ENCODE measurements at regions not wholly inside any gene's neighbourhood (a gene's known extent, or its start where the extent isn't known, plus 50 kb on each side); places are given as distances from the start of the nearest gene placed in this dataset.

DNA sequence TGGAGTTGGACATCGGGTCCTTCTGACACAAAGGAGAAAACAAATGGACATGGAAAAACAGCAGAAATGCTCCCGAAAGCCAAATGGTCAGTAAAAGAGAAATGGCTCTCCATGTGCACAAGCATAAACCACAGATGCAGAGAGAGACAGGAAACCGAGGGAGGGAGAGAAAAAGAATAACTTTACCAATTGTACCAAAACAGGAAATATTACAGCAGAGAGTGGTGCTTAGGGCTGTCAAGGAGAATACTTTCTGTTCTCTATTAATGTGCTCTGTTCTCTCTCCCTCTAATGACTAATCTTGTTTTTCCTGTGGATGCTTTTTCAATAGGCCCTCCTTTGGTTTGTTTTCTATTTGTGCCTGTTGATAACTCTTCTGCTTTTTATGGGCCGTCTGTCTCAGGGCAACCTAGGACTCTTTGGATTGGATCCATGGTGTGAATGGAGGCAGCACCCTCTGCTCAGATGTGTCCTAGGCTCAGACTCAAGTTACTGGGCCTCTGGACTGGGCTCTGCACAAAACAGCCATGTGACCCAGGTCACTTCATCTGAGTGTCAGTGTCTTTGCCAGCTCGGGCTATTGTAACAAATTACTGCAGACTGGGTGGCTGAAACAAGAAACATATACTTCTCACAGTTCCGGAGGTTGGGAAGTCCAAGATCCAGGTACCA is 663.0 kb downstream of the NPHP4 start:
- Histone ChIP-seq H3K4me2 (ENCODE audit: low read length) (no peak overlapping the region), H4K20me1 (ENCODE audit: low read length) (no peaks in the 10 kb centered on the region), H3K9me3 (ENCODE audit: low read length) (peaks cover 12% of the 10 kb centered on the region), H3K4me3 (ENCODE audit: low read length) (no peak overlapping the region), H3F3A (ENCODE audit: low read length, unreplicated experiment) (no peaks in the 10 kb centered on the region), H3K4me1 (ENCODE audit: insufficient read depth, low read length) (no peaks in the 10 kb centered on the region), H3K27me3 (ENCODE audit: low read length) (no peaks in the 10 kb centered on the region), H3K79me2 (ENCODE audit: low read length) (no peaks in the 10 kb centered on the region), H3K27ac (ENCODE audit: low read length) (no peak overlapping the region), H3K36me3 (ENCODE audit: low read depth, low read length) (no peaks in the 10 kb centered on the region), H3K9me2 (replicated peaks; ENCODE audit: low read length) (no peaks in the 10 kb centered on the region), H2AFZ (ENCODE audit: low read length) (no peak overlapping the region), H3K9ac (ENCODE audit: low read length) (no peak overlapping the region)
- TF ChIP-seq, protein P1, sequence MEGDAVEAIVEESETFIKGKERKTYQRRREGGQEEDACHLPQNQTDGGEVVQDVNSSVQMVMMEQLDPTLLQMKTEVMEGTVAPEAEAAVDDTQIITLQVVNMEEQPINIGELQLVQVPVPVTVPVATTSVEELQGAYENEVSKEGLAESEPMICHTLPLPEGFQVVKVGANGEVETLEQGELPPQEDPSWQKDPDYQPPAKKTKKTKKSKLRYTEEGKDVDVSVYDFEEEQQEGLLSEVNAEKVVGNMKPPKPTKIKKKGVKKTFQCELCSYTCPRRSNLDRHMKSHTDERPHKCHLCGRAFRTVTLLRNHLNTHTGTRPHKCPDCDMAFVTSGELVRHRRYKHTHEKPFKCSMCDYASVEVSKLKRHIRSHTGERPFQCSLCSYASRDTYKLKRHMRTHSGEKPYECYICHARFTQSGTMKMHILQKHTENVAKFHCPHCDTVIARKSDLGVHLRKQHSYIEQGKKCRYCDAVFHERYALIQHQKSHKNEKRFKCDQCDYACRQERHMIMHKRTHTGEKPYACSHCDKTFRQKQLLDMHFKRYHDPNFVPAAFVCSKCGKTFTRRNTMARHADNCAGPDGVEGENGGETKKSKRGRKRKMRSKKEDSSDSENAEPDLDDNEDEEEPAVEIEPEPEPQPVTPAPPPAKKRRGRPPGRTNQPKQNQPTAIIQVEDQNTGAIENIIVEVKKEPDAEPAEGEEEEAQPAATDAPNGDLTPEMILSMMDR (conservative IDR thresholded peaks at IDR 0.05; ENCODE audit: low read depth, low read length), result no peak
- TF ChIP-seq EZH2 (IDR thresholded peaks at IDR 0.05; ENCODE audit: low read length, unreplicated experiment) (no peak), EZH2phosphoT487 (IDR thresholded peaks at IDR 0.05; ENCODE audit: borderline replicate concordance, low read length) (no peak)
- intact Hi-C loops (cut with micrococcal nuclease), result no loop called here
- CTCF ChIA-PET, result no interaction called here
- ATAC-seq (no peak), DNase-seq (no peak)
- BruUV-seq (replicated peaks), result no TSS peak
- POLR2A ChIA-PET (ENCODE audit: unreplicated experiment), result no interaction called here

DNA sequence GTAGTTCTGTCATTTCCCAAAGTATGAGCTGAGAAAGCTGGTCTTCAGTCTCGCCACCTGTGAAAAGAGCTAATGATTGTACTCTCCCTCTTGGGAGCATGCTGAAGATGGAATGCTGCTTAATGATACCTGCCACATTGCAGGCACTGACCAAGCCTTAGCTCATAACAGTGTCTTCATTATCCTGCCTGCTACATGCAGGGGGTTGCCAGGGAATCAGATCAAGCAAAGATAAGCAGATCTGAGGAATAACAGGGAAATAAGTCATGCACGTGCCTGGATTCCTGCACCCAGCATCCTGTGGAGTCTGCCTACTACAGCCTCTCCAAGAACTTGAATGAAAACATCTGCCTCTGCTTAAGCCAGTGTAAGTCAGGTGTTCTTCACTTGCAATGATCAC is 667.3 kb downstream of the NPHP4 start:
- H3F3A ChIP-seq (ENCODE audit: low read length, unreplicated experiment), result no peaks in the 10 kb centered on the region
- no peaks in the 10 kb centered on the region for H3K9me2 ChIP-seq (replicated peaks; ENCODE audit: low read length)
- peaks cover 12% of the 10 kb centered on the region for H3K9me3 ChIP-seq (ENCODE audit: low read length)
- no peak overlapping the region for H3K9ac ChIP-seq (ENCODE audit: low read length)
- no peak overlapping the region for H3K4me3 ChIP-seq (ENCODE audit: low read length)
- H3K36me3 ChIP-seq (ENCODE audit: low read depth, low read length), result no peaks in the 10 kb centered on the region
- H4K20me1 ChIP-seq (ENCODE audit: low read length), result no peaks in the 10 kb centered on the region
- ChIA-PET CTCF (no interaction called here), POLR2A (ENCODE audit: unreplicated experiment) (no interaction called here)
- BruUV-seq (replicated peaks), result no TSS peak
- DNase-seq, result no peak
- no peak for ATAC-seq
- intact Hi-C loops (cut with micrococcal nuclease), result no loop called here
- no peak overlapping the region for H3K27ac ChIP-seq (ENCODE audit: low read length)
- H3K27me3 ChIP-seq (ENCODE audit: low read length), result no peaks in the 10 kb centered on the region
- no peaks in the 10 kb centered on the region for H3K79me2 ChIP-seq (ENCODE audit: low read length)
- no peak overlapping the region for H3K4me2 ChIP-seq (ENCODE audit: low read length)
- no peaks in the 10 kb centered on the region for H3K4me1 ChIP-seq (ENCODE audit: insufficient read depth, low read length)
- H2AFZ ChIP-seq (ENCODE audit: low read length), result no peak overlapping the region
- TF ChIP-seq EZH2phosphoT487 (IDR thresholded peaks at IDR 0.05; ENCODE audit: borderline replicate concordance, low read length) (no peak), EZH2 (IDR thresholded peaks at IDR 0.05; ENCODE audit: low read length, unreplicated experiment) (no peak)
- TF ChIP-seq, protein P1 (conservative IDR thresholded peaks at IDR 0.05; ENCODE audit: low read depth, low read length), result no peak

DNA sequence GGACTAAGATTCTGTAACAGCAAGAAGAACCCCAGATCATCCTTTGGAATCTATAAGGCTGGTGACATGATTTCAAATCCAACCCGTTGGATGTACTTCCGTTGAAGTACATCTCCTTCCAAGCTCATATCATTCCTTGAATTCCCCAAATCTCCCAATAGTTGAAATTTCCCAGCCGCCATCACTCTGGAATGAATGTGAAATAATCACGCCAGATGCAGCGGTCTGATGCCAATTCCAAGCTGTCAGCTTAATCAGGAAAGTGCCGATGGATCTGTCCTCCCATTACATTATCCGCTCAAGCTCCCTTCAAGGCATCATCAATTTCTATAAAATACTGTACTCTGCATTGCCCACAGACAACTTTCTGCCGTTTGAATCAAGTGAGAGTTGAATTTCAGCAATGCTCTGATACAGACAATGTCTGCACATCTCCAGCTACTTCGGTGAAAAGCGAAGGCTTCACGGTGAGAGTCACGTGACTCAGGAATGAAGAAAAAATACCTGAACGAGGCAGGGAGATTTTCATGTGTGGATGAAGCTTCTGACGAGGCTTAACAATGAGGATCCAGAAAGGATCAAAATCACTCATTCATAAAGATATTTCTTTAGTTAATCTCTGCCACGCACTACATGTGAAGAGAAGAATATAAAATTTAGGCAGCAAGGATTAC is 663.9 kb downstream of the AJAP1 start:
- no peak for ATAC-seq
- CTCF ChIA-PET, result no interaction called here
- H3K79me2 ChIP-seq (ENCODE audit: low read length), result no peaks in the 10 kb centered on the region
- H3K27me3 ChIP-seq (ENCODE audit: low read length), result peaks cover 13% of the 10 kb centered on the region
- H2AFZ ChIP-seq (ENCODE audit: low read length), result no peak overlapping the region
- no peaks in the 10 kb centered on the region for H3K4me1 ChIP-seq (ENCODE audit: insufficient read depth, low read length)
- no peak overlapping the region for H3K4me3 ChIP-seq (ENCODE audit: low read length)
- no peak overlapping the region for H3K27ac ChIP-seq (ENCODE audit: low read length)
- H3K9ac ChIP-seq (ENCODE audit: low read length), result no peak overlapping the region
- DNase-seq, result no peak
- no peaks in the 10 kb centered on the region for H3K9me2 ChIP-seq (replicated peaks; ENCODE audit: low read length)
- no peak overlapping the region for H3K4me2 ChIP-seq (ENCODE audit: low read length)
- no peaks in the 10 kb centered on the region for H3K9me3 ChIP-seq (ENCODE audit: low read length)
- no peaks in the 10 kb centered on the region for H3F3A ChIP-seq (ENCODE audit: low read length, unreplicated experiment)
- H4K20me1 ChIP-seq (ENCODE audit: low read length), result no peaks in the 10 kb centered on the region
- TF ChIP-seq, protein P1 (conservative IDR thresholded peaks at IDR 0.05; ENCODE audit: low read depth, low read length), result no peak
- TF ChIP-seq EZH2 (IDR thresholded peaks at IDR 0.05; ENCODE audit: low read length, unreplicated experiment) (no peak), EZH2phosphoT487 (IDR thresholded peaks at IDR 0.05; ENCODE audit: borderline replicate concordance, low read length) (no peak)
- no peaks in the 10 kb centered on the region for H3K36me3 ChIP-seq (ENCODE audit: low read depth, low read length)
- intact Hi-C loops (cut with micrococcal nuclease), result no loop called here
- no TSS peak for BruUV-seq (replicated peaks)
- POLR2A ChIA-PET (ENCODE audit: unreplicated experiment), result no interaction called here
